Activated T-helper 1 cell treated with anti-CD3 and anti-CD28 coated beads, Interleukin-12 subunit alpha, Interleukin-12 subunit beta, Interleukin-2, Interleukin-4 antibody, amounts not matched to agents 30 ng/mL and 10 ng/mL and 1 ng/mL, durations not matched to agents 14 hours and 24 hours and 36 hours (primary cell): ENCODE measurements at regions not wholly inside any gene's neighbourhood (a gene's known extent, or its start where the extent isn't known, plus 50 kb on each side); places are given as distances from the start of the nearest gene placed in this dataset.

Source experiments
- DNase-seq: peaks from one replicate; pipeline ENCODE4 v3.0.0; 2021; ENCODE audit warnings: low spot score
- H3K27ac Mint-ChIP-seq: one replicate; pipeline ENCODE4 v1.8.0; 2021; ENCODE audit warnings: mild to moderate bottlenecking, mixed read lengths
- H3K27me3 Mint-ChIP-seq: one replicate; pipeline ENCODE4 v1.8.0; 2022; ENCODE audit warnings: mild to moderate bottlenecking, moderate library complexity, mixed read lengths; ENCODE audit not compliant: insufficient read depth
- H3K36me3 Mint-ChIP-seq: one replicate; pipeline ENCODE4 v1.8.0; 2021; ENCODE audit warnings: low read depth, mixed read lengths
- H3K4me1 Mint-ChIP-seq: one replicate; pipeline ENCODE4 v1.8.0; 2021; ENCODE audit warnings: low read depth, mixed read lengths
- H3K4me3 Mint-ChIP-seq: one replicate; pipeline ENCODE4 v1.8.0; 2021; ENCODE audit warnings: mild to moderate bottlenecking, moderate library complexity, mixed read lengths
- H3K9me3 Mint-ChIP-seq: one replicate; pipeline ENCODE4 v1.8.0; 2021; ENCODE audit warnings: mixed read lengths
- intact Hi-C: fragments of 100-400 bp; cut with micrococcal nuclease; formaldehyde crosslinking; loops from one replicate; pipeline ENCODE4 v1.15.1; 2024

DNA sequence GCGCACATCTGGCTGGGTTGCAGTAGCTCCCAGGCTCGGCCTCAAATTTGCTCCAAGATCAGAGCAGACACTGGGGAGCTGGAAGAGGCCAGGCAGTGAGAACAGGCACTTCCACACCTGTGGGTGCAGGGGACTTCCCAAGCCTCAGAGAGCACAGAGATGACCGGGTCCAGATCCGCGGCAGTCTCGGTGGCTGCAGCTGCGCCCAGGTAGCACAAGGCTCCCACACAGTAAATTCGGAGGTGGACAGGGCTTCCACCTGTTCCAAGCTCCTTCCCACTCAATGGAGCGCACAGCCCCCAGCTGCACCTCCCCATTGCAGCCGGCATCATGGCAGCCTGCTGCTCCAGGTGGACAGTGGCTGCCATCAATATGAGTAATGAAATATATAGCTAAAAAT is 1417.4 kb upstream of the SLC10A2 start:
- no peak overlapping the region for H3K4me3 Mint-ChIP-seq
- intact Hi-C loops: no loop called here
- no peaks in the 10 kb centered on the region for H3K36me3 Mint-ChIP-seq
- no peaks in the 10 kb centered on the region for H3K27me3 Mint-ChIP-seq
- no peaks in the 10 kb centered on the region for H3K4me1 Mint-ChIP-seq
- peaks cover 8% of the 10 kb centered on the region for H3K9me3 Mint-ChIP-seq
- DNase-seq: no peak
- H3K27ac Mint-ChIP-seq: no peak overlapping the region

DNA sequence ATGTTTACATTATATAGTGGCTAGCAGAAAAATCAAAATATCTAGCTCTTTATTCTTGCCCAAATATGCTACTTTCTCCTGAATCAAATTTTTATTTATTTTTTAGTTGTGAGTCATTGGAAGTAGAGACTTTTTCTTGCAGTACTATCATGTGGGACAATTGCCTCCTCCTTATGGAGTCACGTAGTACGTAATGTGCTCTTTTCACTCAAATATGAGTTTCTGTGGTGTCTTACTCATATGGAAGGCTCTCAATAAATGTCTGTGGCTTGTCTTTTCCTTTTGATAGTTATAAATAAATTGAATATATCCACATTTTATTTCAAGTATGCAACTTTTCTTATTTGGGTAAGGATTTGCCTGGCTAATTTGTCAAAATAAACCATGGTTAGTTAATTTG is 1411.0 kb upstream of the SLC10A2 start:
- H3K4me3 Mint-ChIP-seq: no peak overlapping the region
- intact Hi-C loops: no loop called here
- H3K4me1 Mint-ChIP-seq: no peaks in the 10 kb centered on the region
- no peak for DNase-seq
- no peak overlapping the region for H3K27ac Mint-ChIP-seq
- H3K27me3 Mint-ChIP-seq: no peaks in the 10 kb centered on the region
- peaks cover 16% of the 10 kb centered on the region for H3K9me3 Mint-ChIP-seq
- H3K36me3 Mint-ChIP-seq: no peaks in the 10 kb centered on the region

DNA sequence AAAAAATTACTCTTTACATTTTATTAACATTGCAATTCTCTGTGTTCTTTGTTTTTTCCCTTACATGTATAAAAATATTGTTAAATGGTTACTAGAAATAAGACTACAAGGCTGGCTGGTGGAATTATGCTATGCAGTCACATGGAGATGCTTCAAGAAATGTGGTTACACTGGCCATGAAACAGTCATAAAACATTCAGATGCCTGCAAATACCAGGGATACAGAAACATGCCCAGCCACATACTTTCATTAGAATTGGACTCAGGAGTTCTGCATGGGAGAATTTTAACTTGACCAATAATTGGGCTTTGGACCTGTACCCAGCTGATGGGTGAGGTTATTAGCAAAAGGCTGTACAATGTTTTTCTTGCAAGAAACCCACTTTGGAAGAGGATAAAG is 1407.7 kb upstream of the SLC10A2 start:
- no peaks in the 10 kb centered on the region for H3K27me3 Mint-ChIP-seq
- H3K36me3 Mint-ChIP-seq: no peaks in the 10 kb centered on the region
- peaks cover 13% of the 10 kb centered on the region for H3K9me3 Mint-ChIP-seq
- DNase-seq: no peak
- intact Hi-C loops: no loop called here
- H3K4me1 Mint-ChIP-seq: no peaks in the 10 kb centered on the region
- H3K27ac Mint-ChIP-seq: no peak overlapping the region
- no peak overlapping the region for H3K4me3 Mint-ChIP-seq

DNA sequence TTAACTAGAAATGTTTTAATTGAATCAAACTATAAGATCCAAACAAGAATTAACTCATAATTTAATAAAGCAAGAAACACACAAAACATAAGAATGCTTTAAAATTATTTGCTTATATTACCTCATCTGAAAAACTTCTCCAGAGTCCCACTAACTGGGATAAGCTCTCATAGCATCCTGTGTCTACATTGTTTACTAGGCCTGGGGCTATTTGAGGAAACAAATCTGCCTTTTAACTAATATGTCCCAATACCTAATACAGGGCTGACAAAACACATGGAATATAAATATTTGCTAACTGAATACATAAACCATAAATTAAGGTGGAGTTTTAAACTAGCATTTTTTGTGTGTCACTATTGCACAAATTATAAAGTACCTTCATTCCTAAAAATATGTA is 1399.8 kb upstream of the SLC10A2 start:
- intact Hi-C loops: no loop called here
- H3K27ac Mint-ChIP-seq: no peak overlapping the region
- peaks cover 4% of the 10 kb centered on the region for H3K9me3 Mint-ChIP-seq
- DNase-seq: no peak
- H3K27me3 Mint-ChIP-seq: no peaks in the 10 kb centered on the region
- no peaks in the 10 kb centered on the region for H3K4me1 Mint-ChIP-seq
- H3K36me3 Mint-ChIP-seq: no peaks in the 10 kb centered on the region
- H3K4me3 Mint-ChIP-seq: no peak overlapping the region

DNA sequence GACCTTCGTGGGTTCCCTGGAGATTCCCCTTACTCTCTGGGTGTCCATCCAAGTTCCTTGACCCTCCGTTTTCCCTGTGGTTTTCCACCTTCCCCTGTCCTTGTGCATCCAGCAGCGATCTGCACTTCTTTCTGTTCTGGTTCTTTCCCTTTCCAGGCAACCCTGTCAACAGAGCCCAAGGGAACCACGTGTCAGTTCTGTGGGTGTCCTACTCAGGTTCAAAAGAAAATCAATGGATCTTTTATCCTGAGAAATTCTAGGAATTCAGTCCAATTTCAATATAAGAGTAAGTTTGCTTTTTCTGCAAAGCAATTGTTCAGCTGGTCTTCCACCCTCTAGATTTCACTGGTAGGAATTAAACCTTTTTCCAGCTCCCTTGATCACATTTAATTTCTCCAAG is 1394.8 kb upstream of the SLC10A2 start:
- DNase-seq: no peak
- no peaks in the 10 kb centered on the region for H3K27me3 Mint-ChIP-seq
- H3K4me3 Mint-ChIP-seq: no peak overlapping the region
- H3K27ac Mint-ChIP-seq: no peak overlapping the region
- peaks cover 4% of the 10 kb centered on the region for H3K9me3 Mint-ChIP-seq
- no peaks in the 10 kb centered on the region for H3K4me1 Mint-ChIP-seq
- no peaks in the 10 kb centered on the region for H3K36me3 Mint-ChIP-seq
- intact Hi-C loops: no loop called here

DNA sequence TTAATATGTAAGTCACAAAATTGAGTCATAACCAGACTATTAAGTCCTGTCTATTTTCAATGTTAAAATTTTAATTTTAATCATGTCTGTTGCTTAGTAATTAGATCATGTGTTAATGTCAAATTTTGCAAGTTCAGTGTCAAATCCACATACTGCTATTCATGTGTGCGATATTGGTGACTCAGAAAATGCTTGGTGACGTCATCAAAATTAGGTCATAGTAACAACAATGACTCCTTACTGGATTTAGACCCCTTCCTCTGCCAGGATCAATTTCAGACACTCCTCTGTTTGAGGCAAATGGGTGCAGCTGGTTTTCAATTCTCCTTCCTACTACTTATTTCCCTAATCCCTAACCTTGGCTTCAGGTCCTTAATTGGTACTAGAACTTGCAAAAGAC is 1394.3 kb upstream of the SLC10A2 start:
- Mint-ChIP-seq H3K27ac (no peak overlapping the region), H3K4me1 (no peaks in the 10 kb centered on the region), H3K27me3 (no peaks in the 10 kb centered on the region), H3K36me3 (no peaks in the 10 kb centered on the region), H3K4me3 (no peak overlapping the region), H3K9me3 (peaks cover 4% of the 10 kb centered on the region)
- intact Hi-C loops: no loop called here
- DNase-seq: no peak

DNA sequence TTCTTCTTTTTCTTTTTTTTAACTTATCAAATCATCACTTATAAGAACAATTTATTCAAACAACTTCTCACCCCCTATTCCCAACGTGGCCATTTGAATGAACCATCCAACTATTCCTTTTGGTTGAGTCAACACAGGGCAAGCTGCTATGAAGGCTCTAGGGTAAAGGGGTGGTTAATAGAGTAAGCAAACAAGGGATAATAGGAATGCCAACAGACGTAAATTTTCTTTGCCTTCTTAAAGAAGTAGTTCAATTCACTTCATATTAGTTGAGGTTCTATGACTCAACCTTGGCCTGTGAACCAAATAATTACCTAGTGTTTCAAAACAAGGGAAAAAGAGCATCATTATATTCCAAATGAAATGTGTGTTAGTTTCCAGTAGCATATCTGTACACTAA is 1383.8 kb upstream of the SLC10A2 start:
- no peaks in the 10 kb centered on the region for H3K27me3 Mint-ChIP-seq
- no peak overlapping the region for H3K27ac Mint-ChIP-seq
- no peaks in the 10 kb centered on the region for H3K4me1 Mint-ChIP-seq
- intact Hi-C loops: no loop called here
- DNase-seq: no peak
- no peaks in the 10 kb centered on the region for H3K36me3 Mint-ChIP-seq
- H3K9me3 Mint-ChIP-seq: peaks cover 12% of the 10 kb centered on the region
- no peak overlapping the region for H3K4me3 Mint-ChIP-seq

DNA sequence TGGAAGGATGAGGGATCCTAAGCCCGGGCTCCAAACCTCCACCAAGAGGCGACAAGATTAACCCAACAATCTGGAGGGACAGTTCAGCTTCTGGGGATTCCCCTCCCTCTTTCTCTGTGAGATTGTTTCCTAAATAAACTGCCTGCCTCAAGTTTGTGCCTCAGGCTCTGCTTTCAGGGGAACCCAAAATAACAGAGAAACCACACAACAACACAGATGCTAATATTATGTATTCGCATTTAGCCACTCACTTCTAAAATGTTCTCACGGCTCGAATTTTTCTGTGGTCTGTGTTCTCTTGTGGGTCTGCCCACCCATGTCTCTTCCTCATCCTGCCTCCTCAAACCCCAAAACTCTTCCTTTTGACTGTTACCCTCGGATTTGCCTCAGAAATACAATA is 1381.1 kb upstream of the SLC10A2 start:
- Mint-ChIP-seq H3K4me1 (no peaks in the 10 kb centered on the region), H3K4me3 (no peak overlapping the region), H3K27me3 (no peaks in the 10 kb centered on the region), H3K9me3 (peaks cover 15% of the 10 kb centered on the region), H3K36me3 (no peaks in the 10 kb centered on the region), H3K27ac (no peak overlapping the region)
- DNase-seq: no peak
- intact Hi-C loops: no loop called here

DNA sequence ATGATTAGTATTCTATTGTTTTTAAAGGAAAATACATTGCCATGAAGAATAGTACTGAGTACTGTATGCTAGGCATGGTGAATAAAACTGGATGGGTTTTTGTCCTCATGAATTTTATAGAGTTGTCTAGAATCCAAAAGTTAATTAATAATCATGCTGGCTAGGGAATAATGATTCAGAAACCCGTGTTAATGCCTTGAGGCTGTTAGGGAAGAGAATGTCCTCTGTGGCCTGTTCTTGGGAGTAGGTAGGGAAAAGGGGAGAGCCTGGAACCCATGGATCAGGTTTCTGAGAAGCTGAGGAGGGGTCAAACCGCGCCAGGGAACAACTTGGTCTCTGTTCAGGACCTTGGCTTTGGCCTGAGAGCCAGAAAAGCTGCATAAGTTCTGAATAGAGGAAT is 1376.3 kb upstream of the SLC10A2 start:
- peaks cover 6% of the 10 kb centered on the region for H3K9me3 Mint-ChIP-seq
- intact Hi-C loops: no loop called here
- DNase-seq: no peak
- H3K27me3 Mint-ChIP-seq: no peaks in the 10 kb centered on the region
- no peaks in the 10 kb centered on the region for H3K4me1 Mint-ChIP-seq
- no peak overlapping the region for H3K27ac Mint-ChIP-seq
- H3K4me3 Mint-ChIP-seq: no peak overlapping the region
- no peaks in the 10 kb centered on the region for H3K36me3 Mint-ChIP-seq

DNA sequence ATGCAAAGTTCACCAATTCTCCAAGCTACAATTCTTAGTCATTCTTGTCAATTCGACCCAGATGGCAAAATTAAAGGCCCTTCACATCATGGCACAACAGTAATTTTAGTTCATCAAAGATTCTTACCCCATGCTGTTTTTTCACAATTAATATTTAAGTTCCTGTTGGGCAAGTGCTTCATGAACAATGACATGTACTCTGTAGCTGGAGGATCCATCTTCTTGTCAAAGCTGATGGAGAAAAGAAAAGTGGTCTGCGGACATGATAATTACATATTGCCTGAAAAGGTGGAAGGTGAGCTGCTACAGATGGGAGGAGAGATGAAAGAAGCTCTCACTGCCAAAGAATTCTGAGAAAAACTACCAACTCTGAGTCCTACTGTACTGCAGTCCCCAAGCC is 1370.3 kb upstream of the SLC10A2 start:
- H3K36me3 Mint-ChIP-seq: no peaks in the 10 kb centered on the region
- no peak overlapping the region for H3K4me3 Mint-ChIP-seq
- intact Hi-C loops: no loop called here
- H3K27ac Mint-ChIP-seq: no peak overlapping the region
- no peaks in the 10 kb centered on the region for H3K27me3 Mint-ChIP-seq
- H3K9me3 Mint-ChIP-seq: no peaks in the 10 kb centered on the region
- DNase-seq: no peak
- no peaks in the 10 kb centered on the region for H3K4me1 Mint-ChIP-seq

DNA sequence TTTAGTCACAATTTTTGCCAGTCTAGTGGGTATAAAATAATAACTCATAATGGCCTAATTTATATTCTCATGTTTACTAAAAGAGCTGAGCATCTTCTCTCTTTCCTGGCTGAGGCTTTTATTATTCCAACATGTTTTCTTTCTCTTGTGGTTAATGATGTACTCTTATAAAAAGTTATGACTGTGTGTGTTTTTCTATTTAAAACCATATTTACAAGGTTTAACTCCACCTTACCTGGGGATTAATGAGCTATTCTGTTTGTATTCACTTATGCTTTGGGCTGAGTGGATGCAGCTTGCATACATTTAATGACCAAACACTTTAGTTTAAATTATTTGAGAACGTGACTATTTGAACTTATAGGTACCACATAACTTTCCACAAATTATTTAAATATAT is 1365.7 kb upstream of the SLC10A2 start:
- DNase-seq: no peak
- no peaks in the 10 kb centered on the region for H3K27me3 Mint-ChIP-seq
- H3K9me3 Mint-ChIP-seq: no peaks in the 10 kb centered on the region
- H3K27ac Mint-ChIP-seq: no peak overlapping the region
- no peak overlapping the region for H3K4me3 Mint-ChIP-seq
- no peaks in the 10 kb centered on the region for H3K36me3 Mint-ChIP-seq
- intact Hi-C loops: no loop called here
- H3K4me1 Mint-ChIP-seq: no peaks in the 10 kb centered on the region

DNA sequence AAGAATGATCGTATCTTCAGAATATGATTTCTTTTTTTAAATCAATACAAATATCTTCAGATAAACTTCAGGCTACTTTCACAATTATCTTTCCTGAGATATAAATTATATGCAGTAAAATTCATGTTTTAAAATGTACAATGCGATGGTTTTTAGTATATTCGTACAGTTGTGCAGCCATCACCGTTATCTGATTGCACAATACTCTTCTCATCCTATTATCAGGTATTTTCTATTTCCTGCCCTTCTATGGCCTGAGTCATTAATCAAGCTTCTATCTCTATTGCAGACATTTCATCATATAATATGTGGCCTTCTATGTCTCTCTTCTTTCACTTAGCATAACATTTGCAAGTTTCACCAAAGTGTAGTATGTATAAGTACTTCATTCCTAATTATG is 1360.2 kb upstream of the SLC10A2 start:
- no peaks in the 10 kb centered on the region for H3K27me3 Mint-ChIP-seq
- no peaks in the 10 kb centered on the region for H3K4me1 Mint-ChIP-seq
- no peak for DNase-seq
- no peaks in the 10 kb centered on the region for H3K36me3 Mint-ChIP-seq
- no peak overlapping the region for H3K27ac Mint-ChIP-seq
- no peaks in the 10 kb centered on the region for H3K9me3 Mint-ChIP-seq
- H3K4me3 Mint-ChIP-seq: no peak overlapping the region
- intact Hi-C loops: no loop called here

DNA sequence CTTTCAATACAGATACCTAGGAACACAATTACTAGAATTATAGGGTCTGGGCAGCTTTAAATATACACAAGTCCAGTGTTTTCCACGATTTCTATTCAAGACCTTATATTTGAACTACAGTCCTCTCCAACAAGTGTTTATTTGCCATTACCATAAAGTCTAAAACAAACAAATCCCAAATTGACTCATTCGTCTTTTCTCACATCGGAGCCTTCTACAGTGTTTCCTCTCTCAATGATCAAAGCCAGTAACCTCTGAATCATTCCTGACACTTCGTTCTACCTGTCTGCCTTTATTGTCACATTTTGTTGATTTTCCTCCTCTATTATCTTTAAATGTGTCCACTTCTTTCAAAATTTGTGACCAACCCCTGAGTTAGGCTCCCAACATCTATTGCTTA is 1356.5 kb upstream of the SLC10A2 start:
- Mint-ChIP-seq H3K27ac (no peak overlapping the region), H3K4me1 (no peaks in the 10 kb centered on the region), H3K4me3 (no peak overlapping the region), H3K9me3 (no peaks in the 10 kb centered on the region), H3K36me3 (no peaks in the 10 kb centered on the region), H3K27me3 (no peaks in the 10 kb centered on the region)
- intact Hi-C loops: no loop called here
- no peak for DNase-seq

DNA sequence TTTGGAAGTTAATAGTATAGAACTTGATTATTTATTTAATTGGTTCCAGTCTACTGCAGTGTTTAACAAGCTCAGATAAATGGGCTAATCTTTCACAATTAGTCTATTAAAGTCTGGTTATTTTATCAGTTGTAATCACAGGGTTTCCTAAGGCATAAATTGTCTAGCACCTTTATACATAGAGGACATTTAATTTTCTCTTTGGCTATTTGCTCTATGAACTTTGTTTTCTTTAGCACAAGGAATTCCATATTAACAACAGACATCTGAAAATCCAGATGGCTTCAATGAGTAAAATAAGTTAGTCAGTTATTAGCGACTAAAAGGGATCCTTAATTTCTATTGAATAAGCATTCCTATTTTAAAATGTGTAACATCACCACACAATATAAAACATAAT is 1350.8 kb upstream of the SLC10A2 start:
- no peak overlapping the region for H3K27ac Mint-ChIP-seq
- no peak overlapping the region for H3K4me3 Mint-ChIP-seq
- intact Hi-C loops: no loop called here
- DNase-seq: no peak
- H3K27me3 Mint-ChIP-seq: no peaks in the 10 kb centered on the region
- no peaks in the 10 kb centered on the region for H3K4me1 Mint-ChIP-seq
- no peaks in the 10 kb centered on the region for H3K36me3 Mint-ChIP-seq
- H3K9me3 Mint-ChIP-seq: no peaks in the 10 kb centered on the region
